GM23338 (cell line): ENCODE measurements at regions not wholly inside any gene's neighbourhood (a gene's known extent, or its start where the extent isn't known, plus 50 kb on each side); places are given as distances from the start of the nearest gene placed in this dataset.

Experiments used
- JUNB ChIP-seq: IDR thresholded peaks from one replicate; pipeline ENCODE4 v1.6.1; 2016; ENCODE audit warnings: antibody characterized with exemption; ENCODE audit not compliant: unreplicated experiment
- POLR2AphosphoS5 ChIP-seq: IDR thresholded peaks from 2 replicates; pipeline ENCODE4 v1.6.1; 2016; ENCODE audit warnings: antibody characterized with exemption, low read depth
- TF ChIP-seq, protein P1 (sequence below), 2 experiments: fragments of 200-600 bp in 1 of 2; sonication (generic) in 1 of 2; conservative IDR thresholded peaks; 2 replicates each; pipeline versions ENCODE4 v1.5.1 to v1.6.1; 2016 to 2017; ENCODE audit warnings: antibody characterized with exemption in 2 of 2, low read depth in 2 of 2, mild to moderate bottlenecking in 2 of 2, moderate library complexity in 1 of 2
- TF ChIP-seq, protein P2 (sequence below): IDR thresholded peaks from 2 replicates; pipeline ENCODE4 v1.6.1; 2016; ENCODE audit warnings: antibody characterized with exemption

DNA sequence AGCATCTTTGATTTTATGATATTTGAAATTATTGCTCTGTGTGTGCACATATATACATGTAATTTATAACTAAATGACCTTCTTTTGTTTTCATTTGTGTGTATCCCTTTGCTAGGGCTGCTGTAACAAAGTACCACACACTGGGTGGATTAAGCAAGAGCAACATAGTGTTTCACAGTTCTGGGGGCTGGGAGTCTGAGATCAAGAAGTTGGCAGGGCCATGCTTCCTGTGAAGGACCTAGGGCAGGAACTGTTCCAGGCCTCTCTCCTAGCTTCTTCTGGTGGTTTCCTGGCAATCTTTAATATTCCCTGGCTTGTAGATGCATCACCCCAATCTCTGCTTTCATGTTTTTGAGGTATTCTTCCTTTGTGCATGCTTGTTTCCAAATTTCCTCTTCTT lies 1043.9 kb downstream of the TSN start:
- TF ChIP-seq, protein P1, sequence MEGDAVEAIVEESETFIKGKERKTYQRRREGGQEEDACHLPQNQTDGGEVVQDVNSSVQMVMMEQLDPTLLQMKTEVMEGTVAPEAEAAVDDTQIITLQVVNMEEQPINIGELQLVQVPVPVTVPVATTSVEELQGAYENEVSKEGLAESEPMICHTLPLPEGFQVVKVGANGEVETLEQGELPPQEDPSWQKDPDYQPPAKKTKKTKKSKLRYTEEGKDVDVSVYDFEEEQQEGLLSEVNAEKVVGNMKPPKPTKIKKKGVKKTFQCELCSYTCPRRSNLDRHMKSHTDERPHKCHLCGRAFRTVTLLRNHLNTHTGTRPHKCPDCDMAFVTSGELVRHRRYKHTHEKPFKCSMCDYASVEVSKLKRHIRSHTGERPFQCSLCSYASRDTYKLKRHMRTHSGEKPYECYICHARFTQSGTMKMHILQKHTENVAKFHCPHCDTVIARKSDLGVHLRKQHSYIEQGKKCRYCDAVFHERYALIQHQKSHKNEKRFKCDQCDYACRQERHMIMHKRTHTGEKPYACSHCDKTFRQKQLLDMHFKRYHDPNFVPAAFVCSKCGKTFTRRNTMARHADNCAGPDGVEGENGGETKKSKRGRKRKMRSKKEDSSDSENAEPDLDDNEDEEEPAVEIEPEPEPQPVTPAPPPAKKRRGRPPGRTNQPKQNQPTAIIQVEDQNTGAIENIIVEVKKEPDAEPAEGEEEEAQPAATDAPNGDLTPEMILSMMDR (conservative IDR thresholded peaks at IDR 0.05; ENCODE audit: low read depth in 2 of 2) = no peak
- TF ChIP-seq, protein P2, sequence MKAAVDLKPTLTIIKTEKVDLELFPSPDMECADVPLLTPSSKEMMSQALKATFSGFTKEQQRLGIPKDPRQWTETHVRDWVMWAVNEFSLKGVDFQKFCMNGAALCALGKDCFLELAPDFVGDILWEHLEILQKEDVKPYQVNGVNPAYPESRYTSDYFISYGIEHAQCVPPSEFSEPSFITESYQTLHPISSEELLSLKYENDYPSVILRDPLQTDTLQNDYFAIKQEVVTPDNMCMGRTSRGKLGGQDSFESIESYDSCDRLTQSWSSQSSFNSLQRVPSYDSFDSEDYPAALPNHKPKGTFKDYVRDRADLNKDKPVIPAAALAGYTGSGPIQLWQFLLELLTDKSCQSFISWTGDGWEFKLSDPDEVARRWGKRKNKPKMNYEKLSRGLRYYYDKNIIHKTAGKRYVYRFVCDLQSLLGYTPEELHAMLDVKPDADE = no peak
- TF ChIP-seq POLR2AphosphoS5 = no peak
- no peak for TF ChIP-seq JUNB
